ENCODE measurements at regions not wholly inside any gene's neighbourhood (a gene's known extent, or its start where the extent isn't known, plus 50 kb on each side); places are given as distances from the start of the nearest gene placed in this dataset.
"Not testable (repeated sequence)": the region's sequence is repeated elsewhere in the genome, so short reads cannot be mapped to it uniquely, and the experiment has no call there.

DNA sequence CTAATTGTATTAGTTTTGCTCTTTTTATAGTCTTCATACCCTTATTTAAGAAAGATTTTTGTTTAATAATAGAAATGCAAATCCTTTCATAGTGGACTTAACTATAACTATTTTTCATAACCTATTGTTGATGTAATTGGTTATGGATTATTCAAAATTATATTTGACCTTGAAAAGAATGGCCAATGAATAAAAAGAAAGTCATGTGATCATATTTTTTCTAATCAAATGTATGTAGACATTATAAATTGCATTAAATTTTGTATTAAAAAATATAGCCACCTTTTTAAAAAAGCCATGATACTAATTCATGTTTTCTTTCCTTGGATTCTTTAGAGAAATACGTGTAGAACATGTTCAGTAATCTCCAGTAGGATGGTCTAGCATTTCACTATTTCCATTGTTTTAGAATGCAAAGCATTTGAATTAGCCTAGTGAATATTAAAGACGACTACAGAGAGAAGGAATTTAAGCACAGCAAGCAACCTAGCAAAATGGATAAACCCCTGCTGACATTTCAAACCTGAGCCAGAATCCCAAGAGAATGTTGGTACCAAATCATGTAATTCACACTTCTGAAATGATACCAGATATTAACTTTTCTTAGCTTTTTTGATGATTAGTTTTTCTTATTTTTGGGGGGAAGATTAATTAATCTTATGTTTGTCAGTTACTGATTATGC is 1297.4 kb upstream of the MIR17HG start:
- H3K9me3 ChIP-seq = no peaks in the 10 kb centered on the region
- DNase-seq (no peak), ATAC-seq (no peak), FAIRE-seq (no peak)
- WGBS, 2 donors = 37 to 40% methylated on average over 2 of the region's 2 CpGs
- TF ChIP-seq, protein P1, sequence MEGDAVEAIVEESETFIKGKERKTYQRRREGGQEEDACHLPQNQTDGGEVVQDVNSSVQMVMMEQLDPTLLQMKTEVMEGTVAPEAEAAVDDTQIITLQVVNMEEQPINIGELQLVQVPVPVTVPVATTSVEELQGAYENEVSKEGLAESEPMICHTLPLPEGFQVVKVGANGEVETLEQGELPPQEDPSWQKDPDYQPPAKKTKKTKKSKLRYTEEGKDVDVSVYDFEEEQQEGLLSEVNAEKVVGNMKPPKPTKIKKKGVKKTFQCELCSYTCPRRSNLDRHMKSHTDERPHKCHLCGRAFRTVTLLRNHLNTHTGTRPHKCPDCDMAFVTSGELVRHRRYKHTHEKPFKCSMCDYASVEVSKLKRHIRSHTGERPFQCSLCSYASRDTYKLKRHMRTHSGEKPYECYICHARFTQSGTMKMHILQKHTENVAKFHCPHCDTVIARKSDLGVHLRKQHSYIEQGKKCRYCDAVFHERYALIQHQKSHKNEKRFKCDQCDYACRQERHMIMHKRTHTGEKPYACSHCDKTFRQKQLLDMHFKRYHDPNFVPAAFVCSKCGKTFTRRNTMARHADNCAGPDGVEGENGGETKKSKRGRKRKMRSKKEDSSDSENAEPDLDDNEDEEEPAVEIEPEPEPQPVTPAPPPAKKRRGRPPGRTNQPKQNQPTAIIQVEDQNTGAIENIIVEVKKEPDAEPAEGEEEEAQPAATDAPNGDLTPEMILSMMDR (IDR thresholded peaks at IDR 0.05) = no peak
- H3K27me3 ChIP-seq = no peaks in the 10 kb centered on the region
- H3K36me3 ChIP-seq = no peaks in the 10 kb centered on the region
- no peaks in the 10 kb centered on the region for H3K4me1 ChIP-seq
- H3K27ac ChIP-seq = no peak overlapping the region
- intact Hi-C loops (cut with DNase I) = no loop called here
- no peak overlapping the region for H3K4me3 ChIP-seq

DNA sequence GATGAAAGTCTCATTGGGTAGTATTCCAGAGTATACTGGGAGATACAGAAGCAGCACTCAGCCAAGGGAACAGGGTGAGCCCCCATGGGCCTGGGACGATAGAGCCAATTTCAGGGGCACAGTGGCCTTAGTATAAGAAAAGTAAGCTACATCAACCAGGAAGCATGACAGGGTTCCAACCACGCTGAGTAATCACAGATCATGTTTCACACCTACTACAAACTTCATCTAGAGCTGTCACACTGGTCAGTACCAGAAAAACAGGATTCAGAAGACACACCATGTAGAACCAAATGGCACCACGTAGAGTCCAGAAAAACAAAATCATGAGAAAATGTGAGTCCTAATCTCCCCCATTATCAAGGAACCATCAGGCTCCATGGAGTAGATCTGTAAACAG is 1292.4 kb upstream of the MIR17HG start:
- DNase-seq = no peak

GRCh38 chr13:90055760-90056159 is 1291.7 kb upstream of the MIR17HG start:
- no peak overlapping the region for H3K27ac ChIP-seq
- no peaks in the 10 kb centered on the region for H3K27me3 ChIP-seq
- no peak overlapping the region for H3K4me3 ChIP-seq
- FAIRE-seq (no peak), DNase-seq (no peak), ATAC-seq (no peak)
- intact Hi-C loops (cut with DNase I) = no loop called here
- no peaks in the 10 kb centered on the region for H3K9me3 ChIP-seq
- TF ChIP-seq, protein P1 (IDR thresholded peaks at IDR 0.05) = no peak
- no peaks in the 10 kb centered on the region for H3K4me1 ChIP-seq
- H3K36me3 ChIP-seq = no peaks in the 10 kb centered on the region

More for the DNA sequence above, 1292.4 kb upstream of the MIR17HG start:
- intact Hi-C loops (cut with DNase I) = no loop called here
- Histone ChIP-seq H3K4me1 (no peaks in the 10 kb centered on the region), H3K4me3 (no peak overlapping the region), H3K27me3 (no peaks in the 10 kb centered on the region), H3K27ac (no peak overlapping the region), H3K36me3 (no peaks in the 10 kb centered on the region), H3K9me3 (no peaks in the 10 kb centered on the region)
- ATAC-seq = no peak
- whole genome bisulfite sequencing, 2 donors = 27 to 32% methylated on average over 3 of the region's 3 CpGs
- no peak for FAIRE-seq
- TF ChIP-seq, protein P1 (IDR thresholded peaks at IDR 0.05) = no peak

GRCh38 chr13:90064226-90064625 is 1283.3 kb upstream of the MIR17HG start:
- DNase-seq; intact Hi-C loops (cut with DNase I); H3K27me3 ChIP-seq; ATAC-seq; H3K9me3 ChIP-seq; H3K4me3 ChIP-seq; H3K4me1 ChIP-seq; H3K27ac ChIP-seq; H3K36me3 ChIP-seq; FAIRE-seq: not testable (repeated sequence)

- intact Hi-C loops (cut with DNase I) = no loop called here
- H3K4me3 ChIP-seq = no peak overlapping the region
- H3K4me1 ChIP-seq = no peaks in the 10 kb centered on the region
- 24 to 38% methylated on average over 3 of the region's 3 CpGs for WGBS, 2 donors
- FAIRE-seq (no peak), ATAC-seq (no peak), DNase-seq (no peak)
- H3K27me3 ChIP-seq = no peaks in the 10 kb centered on the region
- no peak overlapping the region for H3K27ac ChIP-seq
- no peaks in the 10 kb centered on the region for H3K36me3 ChIP-seq
- no peaks in the 10 kb centered on the region for H3K9me3 ChIP-seq
- TF ChIP-seq, protein P1 (IDR thresholded peaks at IDR 0.05) = no peak
Measured at GRCh38 chr13:90068658-90069057, 1278.8 kb upstream of the MIR17HG start.
